Limb (tissue), 2 donors: ENCODE measurements at regions not wholly inside any gene's neighbourhood (a gene's known extent, or its start where the extent isn't known, plus 50 kb on each side); places are given as distances from the start of the nearest gene placed in this dataset.

Experiments used
- DNase-seq, 2 donors: peaks; one replicate each; pipeline ENCODE4 v3.0.0-alpha.2; 2016; ENCODE audit errors: extremely low spot score in 2 of 2

- no peak for DNase-seq
Observed at GRCh38 chr16:51399908-51400670, 249.0 kb upstream of the SALL1 start.

- no peak for DNase-seq
Observed at GRCh38 chr16:51394421-51394820, 243.4 kb upstream of the SALL1 start.

- no peak for DNase-seq
Observed at GRCh38 chr16:51393381-51394005, 242.4 kb upstream of the SALL1 start.

- DNase-seq, result peak; percentile 29 to 43
Observed at GRCh38 chr16:51392521-51393187, 241.6 kb upstream of the SALL1 start.

GRCh38 chr16:51391798-51392511 is 240.9 kb upstream of the SALL1 start:
- DNase-seq, result peak in 1 of 2 donors; percentile 47

- no peak for DNase-seq
Observed at GRCh38 chr16:51390877-51391276, 239.8 kb upstream of the SALL1 start.

GRCh38 chr16:51389881-51390280 is 238.8 kb upstream of the SALL1 start:
- no peak for DNase-seq

GRCh38 chr16:51388516-51388951 is 237.5 kb upstream of the SALL1 start:
- DNase-seq, result no peak

GRCh38 chr16:51383909-51384308 is 232.8 kb upstream of the SALL1 start:
- no peak for DNase-seq

- no peak for DNase-seq
Observed at GRCh38 chr16:51382940-51383339, 231.9 kb upstream of the SALL1 start.

GRCh38 chr16:51382211-51382610 is 231.1 kb upstream of the SALL1 start:
- no peak for DNase-seq

- no peak for DNase-seq
Observed at GRCh38 chr16:51376080-51376479, 225.0 kb upstream of the SALL1 start.

- no peak for DNase-seq
Observed at GRCh38 chr16:51374790-51375189, 223.7 kb upstream of the SALL1 start.

- DNase-seq, result no peak
Observed at GRCh38 chr16:51374346-51374745, 223.3 kb upstream of the SALL1 start.

GRCh38 chr16:51365715-51366114 is 214.6 kb upstream of the SALL1 start:
- DNase-seq, result no peak

- peak; percentile 13 to 53 for DNase-seq
Observed at GRCh38 chr16:51359141-51359955, 208.3 kb upstream of the SALL1 start.

GRCh38 chr16:51357839-51358238 is 206.8 kb upstream of the SALL1 start:
- DNase-seq, result no peak

- DNase-seq, result no peak
Observed at GRCh38 chr16:51355875-51356274, 204.8 kb upstream of the SALL1 start.

GRCh38 chr16:51355195-51355594 is 204.1 kb upstream of the SALL1 start:
- no peak for DNase-seq

GRCh38 chr16:51353055-51353454 is 202.0 kb upstream of the SALL1 start:
- DNase-seq, result no peak

GRCh38 chr16:51349626-51350025 is 198.6 kb upstream of the SALL1 start:
- no peak for DNase-seq
